ENCODE measurements at regions not wholly inside any gene's neighbourhood (a gene's known extent, or its start where the extent isn't known, plus 50 kb on each side); places are given as distances from the start of the nearest gene placed in this dataset.

GRCh38 chr22:47233316-47234243, 471.1 kb downstream of the TBC1D22A start:
- no peak for DNase-seq (ENCODE audit: low spot score)
- TF ChIP-seq, protein P1, sequence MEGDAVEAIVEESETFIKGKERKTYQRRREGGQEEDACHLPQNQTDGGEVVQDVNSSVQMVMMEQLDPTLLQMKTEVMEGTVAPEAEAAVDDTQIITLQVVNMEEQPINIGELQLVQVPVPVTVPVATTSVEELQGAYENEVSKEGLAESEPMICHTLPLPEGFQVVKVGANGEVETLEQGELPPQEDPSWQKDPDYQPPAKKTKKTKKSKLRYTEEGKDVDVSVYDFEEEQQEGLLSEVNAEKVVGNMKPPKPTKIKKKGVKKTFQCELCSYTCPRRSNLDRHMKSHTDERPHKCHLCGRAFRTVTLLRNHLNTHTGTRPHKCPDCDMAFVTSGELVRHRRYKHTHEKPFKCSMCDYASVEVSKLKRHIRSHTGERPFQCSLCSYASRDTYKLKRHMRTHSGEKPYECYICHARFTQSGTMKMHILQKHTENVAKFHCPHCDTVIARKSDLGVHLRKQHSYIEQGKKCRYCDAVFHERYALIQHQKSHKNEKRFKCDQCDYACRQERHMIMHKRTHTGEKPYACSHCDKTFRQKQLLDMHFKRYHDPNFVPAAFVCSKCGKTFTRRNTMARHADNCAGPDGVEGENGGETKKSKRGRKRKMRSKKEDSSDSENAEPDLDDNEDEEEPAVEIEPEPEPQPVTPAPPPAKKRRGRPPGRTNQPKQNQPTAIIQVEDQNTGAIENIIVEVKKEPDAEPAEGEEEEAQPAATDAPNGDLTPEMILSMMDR (IDR thresholded peaks at IDR 0.05; ENCODE audit: extremely low read depth, missing control alignments), result no peak

DNA sequence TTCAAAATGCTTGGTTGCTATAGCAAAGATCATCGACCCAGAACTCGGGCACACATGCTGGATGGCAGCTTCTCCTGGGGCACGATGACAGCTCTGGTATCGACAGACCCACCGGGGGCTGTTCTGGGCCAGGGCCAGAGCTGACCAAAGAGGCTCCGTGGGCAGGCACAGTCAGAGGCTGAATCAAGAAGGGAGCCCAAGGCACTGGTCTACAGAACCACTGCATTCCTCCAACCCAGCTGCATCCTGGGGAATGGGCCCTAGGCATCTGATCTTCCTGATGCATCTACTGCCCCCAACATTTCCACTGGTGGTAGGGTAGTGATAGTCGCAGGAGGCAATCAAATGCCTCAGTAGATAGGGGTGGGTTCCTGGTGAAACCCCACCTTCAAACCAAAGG, 470.3 kb downstream of the TBC1D22A start:
- TF ChIP-seq, protein P1 (IDR thresholded peaks at IDR 0.05; ENCODE audit: extremely low read depth, missing control alignments), result no peak
- DNase-seq (ENCODE audit: low spot score), result no peak

- TF ChIP-seq, protein P1 (IDR thresholded peaks at IDR 0.05; ENCODE audit: extremely low read depth, missing control alignments), result no peak
- DNase-seq (ENCODE audit: low spot score), result no peak
Observed at GRCh38 chr22:47232197-47232596, 469.7 kb downstream of the TBC1D22A start.

DNA sequence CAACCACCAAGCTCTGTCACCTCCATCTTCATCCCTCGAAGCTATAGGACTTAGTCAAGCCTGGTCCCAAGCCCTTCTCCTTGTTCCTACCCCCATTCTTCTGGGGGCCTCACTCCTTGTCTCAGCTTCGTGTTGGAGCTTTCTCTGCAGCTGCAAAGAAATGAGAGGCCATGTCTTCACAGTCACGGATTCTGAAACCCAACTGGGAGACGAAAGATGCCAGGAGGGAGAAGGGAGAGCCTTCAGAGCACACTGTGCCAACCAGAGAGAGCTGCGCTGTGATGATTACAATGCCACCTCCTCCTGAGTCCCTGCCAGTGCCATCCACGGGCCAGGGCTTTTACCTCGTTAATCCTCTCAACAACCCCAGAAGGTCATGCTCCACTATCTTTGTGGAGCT, 469.3 kb downstream of the TBC1D22A start:
- no peak for DNase-seq (ENCODE audit: low spot score)
- TF ChIP-seq, protein P1 (IDR thresholded peaks at IDR 0.05; ENCODE audit: extremely low read depth, missing control alignments), result no peak

GRCh38 chr22:47230741-47231140, 468.3 kb downstream of the TBC1D22A start:
- DNase-seq (ENCODE audit: low spot score), result no peak
- TF ChIP-seq, protein P1 (IDR thresholded peaks at IDR 0.05; ENCODE audit: extremely low read depth, missing control alignments), result no peak

DNA sequence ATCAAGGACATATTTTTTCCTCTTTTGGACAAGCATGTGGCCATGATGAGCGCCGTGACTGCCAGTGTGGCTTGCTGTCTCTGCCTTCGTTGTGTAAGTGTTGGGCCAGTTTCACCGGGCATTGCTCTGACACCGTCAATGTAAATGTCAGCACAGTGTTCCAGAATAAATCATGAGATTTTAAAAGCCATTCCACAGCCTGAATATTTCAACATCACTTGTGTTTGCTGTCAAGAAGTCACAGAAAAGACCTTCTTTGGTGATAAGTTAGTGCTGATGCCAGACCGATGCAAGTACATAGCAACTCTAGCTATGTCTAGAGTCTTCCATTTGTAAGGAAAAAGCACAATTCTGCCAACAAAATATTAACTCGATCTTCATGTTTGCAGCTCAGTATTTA, 467.8 kb downstream of the TBC1D22A start:
- no peak for DNase-seq (ENCODE audit: low spot score)
- TF ChIP-seq, protein P1 (IDR thresholded peaks at IDR 0.05; ENCODE audit: extremely low read depth, missing control alignments), result no peak

GRCh38 chr22:47228767-47229166, 466.3 kb downstream of the TBC1D22A start:
- no peak for DNase-seq (ENCODE audit: low spot score)
- TF ChIP-seq, protein P1 (IDR thresholded peaks at IDR 0.05; ENCODE audit: extremely low read depth, missing control alignments), result no peak

Data from GM20000 (cell line).